ENCODE measurements at regions not wholly inside any gene's neighbourhood (a gene's known extent, or its start where the extent isn't known, plus 50 kb on each side); places are given as distances from the start of the nearest gene placed in this dataset.

GRCh38 chr4:54588404-54588803 lies 69.4 kb upstream of the KIT start (continued):
- TF ChIP-seq POLR2AphosphoS5 (IDR thresholded peaks at IDR 0.05; ENCODE audit: control insufficient read depth, insufficient read depth, low read depth, low read length): no peak
- TF ChIP-seq FUS (optimal IDR thresholded peaks at IDR 0.05; ENCODE audit: low read depth, low read length): no peak
- TF ChIP-seq YBX1 (IDR thresholded peaks at IDR 0.05): no peak
- no peak for TF ChIP-seq ZNF431 (CRISPR knock-in tag; IDR thresholded peaks at IDR 0.05)
- no peak for TF ChIP-seq ZNF280B (CRISPR knock-in tag; IDR thresholded peaks at IDR 0.05)
- no peak for TF ChIP-seq WHSC1 (IDR thresholded peaks at IDR 0.05; ENCODE audit: low read length)
- TF ChIP-seq TFAP4 (CRISPR knock-in tag; IDR thresholded peaks at IDR 0.05; ENCODE audit: borderline replicate concordance): no peak
- no peak for TF ChIP-seq BCLAF1 (IDR thresholded peaks at IDR 0.05; ENCODE audit: borderline replicate concordance in 1 of 2, control insufficient read depth in 1 of 2, low read depth in 2 of 2, low read length in 1 of 2)
- no peak for TF ChIP-seq BDP1 (IDR thresholded peaks at IDR 0.05; ENCODE audit: insufficient read depth, insufficient read length)
- no peak for TF ChIP-seq NRF1 (conservative IDR thresholded peaks at IDR 0.05 in 1 of 2, IDR thresholded peaks at IDR 0.05 in 1 of 2)
- TF ChIP-seq SMAD3 (CRISPR knock-in tag; conservative IDR thresholded peaks at IDR 0.05): no peak
- no peak for TF ChIP-seq SRSF1 (IDR thresholded peaks at IDR 0.05; ENCODE audit: low read depth, low read length)
- no peak for TF ChIP-seq ETV5 (CRISPR knock-in tag; IDR thresholded peaks at IDR 0.05; ENCODE audit: low read depth)
- no peak for TF ChIP-seq POLR2A (conservative IDR thresholded peaks at IDR 0.05)
- no peak for TF ChIP-seq ARID3B (CRISPR knock-in tag; IDR thresholded peaks at IDR 0.05; ENCODE audit: borderline replicate concordance)
- no peak for TF ChIP-seq SFPQ (IDR thresholded peaks at IDR 0.05; ENCODE audit: low read depth, low read length)
- TF ChIP-seq JUND (IDR thresholded peaks at IDR 0.05; ENCODE audit: borderline replicate concordance, low read depth, low read length): peak; percentile 92
- TF ChIP-seq JUND (tag; IDR thresholded peaks at IDR 0.05; ENCODE audit: borderline replicate concordance, low read depth, low read length): peak; percentile 86; the same call in 2 of the 3 replicates
- TF ChIP-seq ZNF766 (CRISPR knock-in tag; conservative IDR thresholded peaks at IDR 0.05): peak; percentile 37; the same call in 1 of the 2 replicates
- no peak for TF ChIP-seq ZNF23 (CRISPR knock-in tag; IDR thresholded peaks at IDR 0.05)
- TF ChIP-seq ERF (CRISPR knock-in tag; IDR thresholded peaks at IDR 0.05): no peak
